ENCODE measurements at regions not wholly inside any gene's neighbourhood (a gene's known extent, or its start where the extent isn't known, plus 50 kb on each side); places are given as distances from the start of the nearest gene placed in this dataset.

- WGBS, 2 experiments (ENCODE audit: insufficient coverage in 1 of 2, insufficient read length in 1 of 2) = 94 to 100% methylated on average over 4 to 5 of the region's 5 CpGs
- Histone ChIP-seq H3K9me3 (ENCODE audit: control insufficient read depth, low read length) (no peaks in the 10 kb centered on the region), H3K36me3 (ENCODE audit: control insufficient read depth, insufficient read depth, low read length) (no peaks in the 10 kb centered on the region), H3K27ac (ENCODE audit: low read depth, low read length) (no peak overlapping the region), H3K4me3 (ENCODE audit: low read length) (no peak overlapping the region), H3K4me1 (ENCODE audit: control insufficient read depth, insufficient read depth, low read length) (peaks cover under 1% of the 10 kb centered on the region), H3K9ac (ENCODE audit: extremely low read depth, low read length, poor library complexity, severe bottlenecking) (no peak overlapping the region), H3K27me3 (ENCODE audit: control insufficient read depth, insufficient read depth, low read length, poor library complexity, severe bottlenecking) (no peaks in the 10 kb centered on the region)
- no peak for TF ChIP-seq CTCF (conservative IDR thresholded peaks at IDR 0.05)
- no peak overlapping the region for H3K27ac Mint-ChIP-seq
- peaks cover 5% of the 10 kb centered on the region for H3K27me3 Mint-ChIP-seq (ENCODE audit: insufficient read depth)
- no peak overlapping the region for H3K4me3 Mint-ChIP-seq
- no peaks in the 10 kb centered on the region for H3K36me3 Mint-ChIP-seq (ENCODE audit: low read depth)
- H3K4me1 Mint-ChIP-seq = peaks cover 7% of the 10 kb centered on the region
- DNase-seq = no peak
- H3K9me3 Mint-ChIP-seq = no peaks in the 10 kb centered on the region
Observed at GRCh38 chr9:91481972-91482371, 58.3 kb upstream of the NFIL3 start.

DNA sequence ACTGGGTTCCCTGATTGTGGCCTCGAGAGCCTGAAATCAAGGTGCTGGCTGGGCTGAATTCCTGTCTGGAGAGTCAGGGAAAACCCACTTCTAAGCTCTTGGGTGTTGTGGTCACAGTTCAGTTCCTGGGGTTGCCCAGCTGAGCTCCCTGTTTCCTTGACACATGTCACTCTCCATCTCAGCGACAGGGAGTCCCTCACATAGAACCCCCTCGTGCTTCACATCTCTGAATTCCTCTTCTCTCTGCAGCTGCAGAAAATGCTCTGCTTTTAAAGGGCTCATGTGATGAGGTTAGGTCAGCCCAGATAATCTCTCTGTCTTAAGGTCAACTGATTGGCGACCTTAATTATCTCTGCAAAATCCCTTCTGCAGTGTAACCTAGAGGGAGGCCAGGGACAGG is 53.5 kb upstream of the NFIL3 start:
- H3K4me1 ChIP-seq (ENCODE audit: control insufficient read depth, insufficient read depth, low read length) = peaks cover 6% of the 10 kb centered on the region
- no peaks in the 10 kb centered on the region for H3K27me3 ChIP-seq (ENCODE audit: control insufficient read depth, insufficient read depth, low read length, poor library complexity, severe bottlenecking)
- Mint-ChIP-seq H3K27ac (peak overlapping the region; percentile 31), H3K27me3 (ENCODE audit: insufficient read depth) (peaks cover 5% of the 10 kb centered on the region), H3K4me3 (no peak overlapping the region), H3K4me1 (peaks cover 7% of the 10 kb centered on the region), H3K9me3 (peaks cover 16% of the 10 kb centered on the region), H3K36me3 (ENCODE audit: low read depth) (no peaks in the 10 kb centered on the region)
- 61 to 69% methylated on average over 3 to 4 of the region's 4 CpGs for WGBS, 2 experiments (ENCODE audit: insufficient coverage in 1 of 2, insufficient read length in 1 of 2)
- H3K4me3 ChIP-seq (ENCODE audit: low read length) = peak overlapping the region; percentile 20
- no peak for TF ChIP-seq CTCF (conservative IDR thresholded peaks at IDR 0.05)
- DNase-seq = no peak
- H3K27ac ChIP-seq (ENCODE audit: low read depth, low read length) = peak overlapping the region; percentile 19
- H3K9ac ChIP-seq (ENCODE audit: extremely low read depth, low read length, poor library complexity, severe bottlenecking) = no peak overlapping the region
- H3K9me3 ChIP-seq (ENCODE audit: control insufficient read depth, low read length) = peaks cover 12% of the 10 kb centered on the region
- no peaks in the 10 kb centered on the region for H3K36me3 ChIP-seq (ENCODE audit: control insufficient read depth, insufficient read depth, low read length)

DNA sequence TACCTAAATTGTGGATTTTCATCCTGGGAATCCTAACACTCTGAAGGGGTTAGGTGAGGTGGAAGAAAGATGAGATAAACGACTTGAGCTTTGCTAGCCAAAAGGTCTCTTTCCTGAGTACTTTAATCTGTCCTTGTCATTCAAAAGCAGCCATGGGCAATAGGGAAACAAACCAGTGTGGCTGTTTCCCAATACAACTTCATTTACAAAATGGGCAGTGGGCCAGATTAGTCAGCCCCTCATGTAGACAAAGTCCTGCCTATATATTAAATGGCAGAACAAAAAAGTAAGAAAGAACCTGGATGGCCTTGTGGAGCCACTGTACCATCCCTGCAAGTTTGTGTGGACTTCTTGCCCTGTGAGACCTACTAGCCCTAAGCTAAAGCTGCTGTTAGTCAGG is 51.0 kb upstream of the NFIL3 start:
- DNase-seq = no peak
- H3K27ac ChIP-seq (ENCODE audit: low read depth, low read length) = no peak overlapping the region
- 53 to 100% methylated on average over 1 of the region's 1 CpG for WGBS, 2 experiments (ENCODE audit: insufficient coverage in 1 of 2, insufficient read length in 1 of 2)
- H3K9ac ChIP-seq (ENCODE audit: extremely low read depth, low read length, poor library complexity, severe bottlenecking) = no peak overlapping the region
- H3K9me3 ChIP-seq (ENCODE audit: control insufficient read depth, low read length) = peaks cover 12% of the 10 kb centered on the region
- Mint-ChIP-seq H3K27ac (no peak overlapping the region), H3K9me3 (peaks cover 26% of the 10 kb centered on the region), H3K4me3 (no peak overlapping the region), H3K27me3 (ENCODE audit: insufficient read depth) (peaks cover 9% of the 10 kb centered on the region), H3K36me3 (ENCODE audit: low read depth) (no peaks in the 10 kb centered on the region), H3K4me1 (peaks cover 7% of the 10 kb centered on the region)
- peaks cover 6% of the 10 kb centered on the region for H3K4me1 ChIP-seq (ENCODE audit: control insufficient read depth, insufficient read depth, low read length)
- H3K36me3 ChIP-seq (ENCODE audit: control insufficient read depth, insufficient read depth, low read length) = no peaks in the 10 kb centered on the region
- H3K4me3 ChIP-seq (ENCODE audit: low read length) = no peak overlapping the region
- H3K27me3 ChIP-seq (ENCODE audit: control insufficient read depth, insufficient read depth, low read length, poor library complexity, severe bottlenecking) = no peaks in the 10 kb centered on the region
- no peak for TF ChIP-seq CTCF (conservative IDR thresholded peaks at IDR 0.05)
